Ascending aorta (tissue), 2 donors: ENCODE measurements at regions not wholly inside any gene's neighbourhood (a gene's known extent, or its start where the extent isn't known, plus 50 kb on each side); places are given as distances from the start of the nearest gene placed in this dataset.

Source experiments
- DNase-seq, 2 donors: peaks; one replicate each; pipeline ENCODE4 v3.0.0-alpha.2; 2019; ENCODE audit warnings: low spot score in 2 of 2
- H3K27ac ChIP-seq, 2 donors: fragments of 200-600 bp; sonication (generic); one replicate each; pipeline ENCODE4 v1.5.1; 2016 to 2017; ENCODE audit warnings: mild to moderate bottlenecking in 1 of 2
- H3K27me3 ChIP-seq: fragments of 200-600 bp; sonication (generic); one replicate; pipeline ENCODE4 v1.5.1; 2017
- H3K36me3 ChIP-seq, 2 donors: fragments of 200-600 bp; sonication (generic); one replicate each; pipeline ENCODE4 v1.5.1; 2016
- H3K4me1 ChIP-seq, 2 donors: fragments of 200-600 bp; sonication (generic); one replicate each; pipeline ENCODE4 v1.5.1; 2016 to 2017; ENCODE audit warnings: mild to moderate bottlenecking in 1 of 2
- H3K4me3 ChIP-seq, 2 donors: fragments of 200-600 bp; sonication (generic); one replicate each; pipeline ENCODE4 v1.5.1; 2016 to 2017; ENCODE audit warnings: mild to moderate bottlenecking in 1 of 2
- H3K9me3 ChIP-seq, 2 donors: fragments of 200-600 bp; sonication (generic); one replicate each; pipeline ENCODE4 v1.5.1; 2016
- intact Hi-C: fragments of 100-400 bp; cut with DNase I; formaldehyde crosslinking; loops from one replicate; pipeline ENCODE4 v1.15.1; 2023
- TF ChIP-seq, protein P1 (sequence below), 3 experiments: fragments of 200-600 bp in 2 of 3; fragments of 450-650 bp in 1 of 3; sonication (generic) in 2 of 3; IDR thresholded peaks; one replicate each; pipeline ENCODE4 v1.5.1; 2016 to 2019; ENCODE audit warnings: antibody characterized with exemption in 3 of 3, mild to moderate bottlenecking in 1 of 3, moderate library complexity in 1 of 3

DNA sequence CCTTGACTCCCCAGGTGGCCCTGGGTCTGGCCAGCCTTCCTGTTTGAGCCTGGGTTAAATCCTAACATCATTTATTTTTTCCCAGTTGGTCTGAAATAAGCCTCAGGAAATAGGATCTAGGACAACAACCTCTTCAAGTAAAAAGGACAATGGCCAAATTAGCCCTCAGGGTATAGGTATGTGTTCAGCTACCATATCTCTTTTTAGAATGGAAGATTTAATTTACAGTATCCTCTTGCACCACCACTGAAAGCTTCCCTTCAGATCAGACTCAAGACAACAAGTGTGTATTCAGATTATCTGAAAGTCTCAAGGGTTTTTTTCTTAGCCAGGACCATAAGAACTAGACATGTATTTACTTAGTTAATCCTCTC is 61.6 kb upstream of the CXCR4 start:
- intact Hi-C loops = no loop called here
- H3K9me3 ChIP-seq = no peaks in the 10 kb centered on the region
- H3K36me3 ChIP-seq = no peaks in the 10 kb centered on the region
- no peaks in the 10 kb centered on the region for H3K27me3 ChIP-seq
- no peaks in the 10 kb centered on the region for H3K4me1 ChIP-seq
- TF ChIP-seq, protein P1, sequence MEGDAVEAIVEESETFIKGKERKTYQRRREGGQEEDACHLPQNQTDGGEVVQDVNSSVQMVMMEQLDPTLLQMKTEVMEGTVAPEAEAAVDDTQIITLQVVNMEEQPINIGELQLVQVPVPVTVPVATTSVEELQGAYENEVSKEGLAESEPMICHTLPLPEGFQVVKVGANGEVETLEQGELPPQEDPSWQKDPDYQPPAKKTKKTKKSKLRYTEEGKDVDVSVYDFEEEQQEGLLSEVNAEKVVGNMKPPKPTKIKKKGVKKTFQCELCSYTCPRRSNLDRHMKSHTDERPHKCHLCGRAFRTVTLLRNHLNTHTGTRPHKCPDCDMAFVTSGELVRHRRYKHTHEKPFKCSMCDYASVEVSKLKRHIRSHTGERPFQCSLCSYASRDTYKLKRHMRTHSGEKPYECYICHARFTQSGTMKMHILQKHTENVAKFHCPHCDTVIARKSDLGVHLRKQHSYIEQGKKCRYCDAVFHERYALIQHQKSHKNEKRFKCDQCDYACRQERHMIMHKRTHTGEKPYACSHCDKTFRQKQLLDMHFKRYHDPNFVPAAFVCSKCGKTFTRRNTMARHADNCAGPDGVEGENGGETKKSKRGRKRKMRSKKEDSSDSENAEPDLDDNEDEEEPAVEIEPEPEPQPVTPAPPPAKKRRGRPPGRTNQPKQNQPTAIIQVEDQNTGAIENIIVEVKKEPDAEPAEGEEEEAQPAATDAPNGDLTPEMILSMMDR (IDR thresholded peaks at IDR 0.05) = no peak
- DNase-seq = no peak
- no peak overlapping the region for H3K27ac ChIP-seq
- H3K4me3 ChIP-seq = no peak overlapping the region

DNA sequence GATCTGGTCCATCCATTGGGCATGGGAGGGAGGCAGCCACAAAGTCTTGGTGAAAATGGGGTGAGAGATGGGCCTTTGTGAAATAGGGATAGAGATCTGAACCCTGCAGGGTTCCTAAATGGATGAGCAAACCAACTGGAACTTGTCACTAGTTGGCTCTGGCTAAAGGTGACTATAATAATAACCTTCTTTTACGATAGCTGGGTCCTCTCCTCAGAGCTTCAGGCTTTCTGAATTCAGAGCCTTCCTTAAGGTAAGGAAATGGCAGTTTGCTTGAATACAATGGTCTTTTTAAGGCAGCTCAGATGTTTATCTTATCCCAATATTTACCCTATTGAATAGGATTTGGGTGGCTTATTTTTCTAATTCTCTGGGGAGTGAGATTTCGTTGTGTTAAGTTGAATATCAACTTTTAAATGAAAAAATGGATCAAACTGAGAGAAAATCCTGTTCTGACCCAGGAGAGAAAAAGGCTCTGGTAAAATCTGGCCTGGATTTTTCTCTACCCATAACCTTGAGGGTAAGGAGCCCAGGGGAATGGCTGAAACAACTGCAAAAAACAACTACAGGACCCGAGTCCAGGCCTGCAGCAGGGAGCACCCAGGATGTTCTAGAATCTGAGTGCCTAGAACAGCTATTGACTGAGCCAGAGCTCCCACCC is 61.1 kb upstream of the CXCR4 start:
- Histone ChIP-seq H3K27ac (no peak overlapping the region), H3K36me3 (no peaks in the 10 kb centered on the region), H3K27me3 (no peaks in the 10 kb centered on the region), H3K9me3 (no peaks in the 10 kb centered on the region), H3K4me1 (no peaks in the 10 kb centered on the region), H3K4me3 (no peak overlapping the region)
- no peak for DNase-seq
- TF ChIP-seq, protein P1 (IDR thresholded peaks at IDR 0.05) = no peak
- intact Hi-C loops = no loop called here

DNA sequence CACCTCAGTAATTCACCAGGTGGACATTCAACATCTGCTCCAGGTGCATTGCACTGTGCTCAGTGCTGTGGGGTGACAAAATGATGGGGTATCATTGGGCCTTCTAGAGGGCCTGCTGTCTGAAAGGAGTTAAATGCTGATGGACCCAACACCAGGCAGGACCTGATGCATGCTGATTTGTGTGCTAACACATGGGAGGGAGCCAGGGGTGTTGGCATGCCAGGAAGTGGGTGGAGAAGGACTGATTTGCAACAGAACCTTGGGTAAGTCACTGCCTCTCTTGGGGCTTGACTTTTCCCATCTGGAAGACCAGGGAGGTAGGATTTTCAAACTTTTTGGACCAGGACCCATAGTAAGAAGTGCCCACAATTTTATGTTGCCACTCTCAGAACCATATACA is 57.9 kb upstream of the CXCR4 start:
- Histone ChIP-seq H3K36me3 (no peaks in the 10 kb centered on the region), H3K4me3 (no peak overlapping the region), H3K27me3 (no peaks in the 10 kb centered on the region), H3K4me1 (no peaks in the 10 kb centered on the region), H3K27ac (no peak overlapping the region), H3K9me3 (no peaks in the 10 kb centered on the region)
- intact Hi-C loops = no loop called here
- TF ChIP-seq, protein P1 (IDR thresholded peaks at IDR 0.05) = no peak
- DNase-seq = no peak

DNA sequence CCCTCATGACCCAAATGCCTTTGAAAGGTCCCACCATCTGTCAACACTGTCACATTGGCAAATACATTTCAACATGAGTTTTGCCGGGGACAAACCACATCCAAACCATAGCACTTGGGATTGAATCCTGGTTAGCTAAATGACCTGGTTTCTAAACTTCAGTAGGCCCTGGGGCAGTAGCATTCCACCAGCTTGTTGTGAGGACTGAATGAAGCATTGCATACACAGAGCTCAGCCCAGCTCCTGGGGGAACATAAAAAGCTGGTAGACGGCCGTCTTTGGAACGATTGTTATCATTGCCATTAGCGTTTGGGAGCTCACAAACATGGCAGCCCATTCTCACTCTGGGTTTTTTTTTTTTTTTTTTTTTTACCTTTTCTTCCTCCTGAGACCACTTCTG is 57.5 kb upstream of the CXCR4 start:
- Histone ChIP-seq H3K4me3 (no peak overlapping the region), H3K27me3 (no peaks in the 10 kb centered on the region), H3K36me3 (no peaks in the 10 kb centered on the region), H3K9me3 (no peaks in the 10 kb centered on the region), H3K27ac (no peak overlapping the region), H3K4me1 (no peaks in the 10 kb centered on the region)
- intact Hi-C loops = no loop called here
- no peak for DNase-seq
- TF ChIP-seq, protein P1 (IDR thresholded peaks at IDR 0.05) = no peak

DNA sequence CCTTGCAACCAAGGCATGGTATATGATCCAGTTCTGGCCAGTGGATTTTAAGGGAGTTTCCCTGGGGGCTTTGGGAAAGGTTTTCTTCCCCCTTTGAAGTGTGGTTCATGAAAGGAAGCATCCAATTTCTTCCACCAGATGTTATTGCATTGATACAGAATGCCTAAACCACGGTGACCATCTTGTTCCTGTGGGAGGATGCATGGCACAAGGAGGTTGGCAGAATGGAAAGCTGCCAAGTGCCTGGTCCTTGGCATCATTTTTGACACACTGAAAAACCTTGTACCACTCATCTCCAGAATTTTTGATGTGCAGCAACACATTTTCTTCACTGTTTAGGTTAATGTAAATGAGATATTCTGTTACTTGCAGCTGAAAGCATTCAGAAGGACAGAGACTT is 55.2 kb upstream of the CXCR4 start:
- no peak overlapping the region for H3K27ac ChIP-seq
- no peaks in the 10 kb centered on the region for H3K4me1 ChIP-seq
- H3K36me3 ChIP-seq = no peaks in the 10 kb centered on the region
- H3K9me3 ChIP-seq = no peaks in the 10 kb centered on the region
- no peaks in the 10 kb centered on the region for H3K27me3 ChIP-seq
- intact Hi-C loops = no loop called here
- TF ChIP-seq, protein P1 (IDR thresholded peaks at IDR 0.05) = no peak
- no peak overlapping the region for H3K4me3 ChIP-seq
- no peak for DNase-seq

DNA sequence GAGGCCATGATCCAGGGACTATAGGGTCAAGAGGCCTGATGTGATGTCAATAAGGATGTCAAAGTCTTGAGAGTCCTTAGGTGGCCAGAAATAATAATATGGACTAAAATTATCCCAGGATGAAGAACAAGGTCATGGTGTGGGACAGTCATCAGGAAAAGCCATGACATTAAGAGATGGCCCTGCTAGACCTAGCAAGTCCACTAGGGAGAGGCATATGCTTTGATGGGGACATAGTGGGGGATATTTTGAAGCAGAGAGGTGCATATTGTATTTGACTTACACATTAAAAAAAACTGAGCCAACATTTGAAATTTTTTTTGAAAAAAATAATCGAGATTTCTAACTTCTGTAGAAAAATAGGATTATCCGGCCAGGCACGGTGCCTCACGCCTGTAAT is 53.3 kb upstream of the CXCR4 start:
- H3K9me3 ChIP-seq = no peaks in the 10 kb centered on the region
- H3K36me3 ChIP-seq = no peaks in the 10 kb centered on the region
- no peaks in the 10 kb centered on the region for H3K27me3 ChIP-seq
- intact Hi-C loops = no loop called here
- no peak overlapping the region for H3K4me3 ChIP-seq
- TF ChIP-seq, protein P1 (IDR thresholded peaks at IDR 0.05) = no peak
- H3K27ac ChIP-seq = no peak overlapping the region
- H3K4me1 ChIP-seq = no peaks in the 10 kb centered on the region
- DNase-seq = no peak
